ENCODE measurements at regions not wholly inside any gene's neighbourhood (a gene's known extent, or its start where the extent isn't known, plus 50 kb on each side); places are given as distances from the start of the nearest gene placed in this dataset.

DNA sequence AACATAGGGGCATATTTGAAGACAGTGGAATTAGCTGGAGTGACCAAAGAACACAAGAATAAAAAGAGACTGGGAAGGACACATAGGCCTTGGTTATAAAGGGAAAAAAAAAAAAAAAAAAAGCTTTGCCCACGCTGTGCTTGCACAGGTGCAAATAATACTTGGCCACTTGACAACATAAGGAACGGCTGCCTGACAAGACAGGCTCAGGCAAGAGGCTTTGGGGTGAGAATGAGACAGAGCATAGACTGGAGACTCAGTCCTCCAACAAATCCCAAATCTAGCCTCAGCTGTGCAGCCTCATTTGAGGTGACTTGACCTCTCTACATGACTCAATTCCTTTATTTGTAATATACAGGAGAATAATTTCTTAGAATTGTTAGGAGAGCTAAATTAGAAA is 332.8 kb upstream of the DYNLRB2 start:
- TF ChIP-seq CTCF (IDR thresholded peaks at IDR 0.05): no peak
- TF ChIP-seq POLR2A (IDR thresholded peaks at IDR 0.05): no peak
- no peak for TF ChIP-seq POLR2AphosphoS5 (IDR thresholded peaks at IDR 0.05)
